Stimulated activated CD8-positive, alpha-beta memory T cell treated with anti-CD3 and anti-CD28 coated beads, Interleukin-12 subunit alpha, Interleukin-12 subunit beta, amount 100 ng/mL, for 1 hour (primary cell): ENCODE measurements at regions not wholly inside any gene's neighbourhood (a gene's known extent, or its start where the extent isn't known, plus 50 kb on each side); places are given as distances from the start of the nearest gene placed in this dataset.
"Not testable (repeated sequence)": the region's sequence is repeated elsewhere in the genome, so short reads cannot be mapped to it uniquely, and the experiment has no call there.

Source experiments
- DNase-seq: peaks from one replicate; pipeline ENCODE4 v3.0.0-alpha.2; 2020; ENCODE audit warnings: low read depth

- no peak for DNase-seq
These were observed 343.5 kb upstream of the LRRC3B start for GRCh38 chr3:26279091-26279490.

DNA sequence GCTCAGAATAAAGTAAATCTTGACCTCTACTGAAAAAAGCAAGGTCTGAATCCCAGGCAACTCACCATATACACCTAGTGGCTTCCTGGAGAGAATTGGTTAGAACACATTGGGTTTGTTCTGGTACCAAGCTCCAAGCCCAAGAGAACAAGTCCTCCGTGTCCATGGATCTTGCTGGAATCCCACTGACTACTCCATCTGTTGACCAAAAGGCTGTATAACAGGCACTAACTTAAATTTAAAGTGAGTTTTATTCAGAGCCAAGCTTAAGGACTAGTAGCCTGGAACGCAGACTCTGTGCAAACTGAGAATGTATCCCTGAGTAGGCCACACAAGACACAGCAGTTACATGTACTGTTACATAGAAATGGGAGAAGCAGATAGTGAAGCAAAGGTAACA is 342.1 kb upstream of the LRRC3B start:
- no peak for DNase-seq

- no peak for DNase-seq
These were observed 341.1 kb upstream of the LRRC3B start for GRCh38 chr3:26281284-26281985.

- DNase-seq = not testable (repeated sequence)
These were observed 338.1 kb upstream of the LRRC3B start for GRCh38 chr3:26284503-26284902.

- DNase-seq = no peak
These were observed 330.7 kb upstream of the LRRC3B start for GRCh38 chr3:26291840-26292239.

DNA sequence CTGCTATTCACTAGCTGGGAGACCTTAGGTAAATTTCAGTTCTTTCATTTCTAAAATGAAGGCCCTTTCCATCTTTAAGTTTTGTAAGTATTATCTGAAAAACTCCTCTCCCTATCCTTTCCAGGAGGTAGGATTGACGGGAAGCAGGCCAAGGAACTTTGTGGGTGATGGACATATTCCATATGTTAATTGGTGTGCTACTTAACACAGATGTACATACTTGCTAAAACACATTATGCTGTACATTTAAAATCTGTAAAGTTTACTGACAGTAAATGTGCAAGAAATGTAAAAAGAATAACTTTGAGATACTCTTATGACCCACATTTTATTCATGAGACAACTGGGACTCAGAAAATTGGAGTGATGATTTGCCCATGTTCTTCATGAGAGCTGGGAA is 329.8 kb upstream of the LRRC3B start:
- DNase-seq = no peak

- DNase-seq = no peak
These were observed 329.2 kb upstream of the LRRC3B start for GRCh38 chr3:26293329-26293844.

DNA sequence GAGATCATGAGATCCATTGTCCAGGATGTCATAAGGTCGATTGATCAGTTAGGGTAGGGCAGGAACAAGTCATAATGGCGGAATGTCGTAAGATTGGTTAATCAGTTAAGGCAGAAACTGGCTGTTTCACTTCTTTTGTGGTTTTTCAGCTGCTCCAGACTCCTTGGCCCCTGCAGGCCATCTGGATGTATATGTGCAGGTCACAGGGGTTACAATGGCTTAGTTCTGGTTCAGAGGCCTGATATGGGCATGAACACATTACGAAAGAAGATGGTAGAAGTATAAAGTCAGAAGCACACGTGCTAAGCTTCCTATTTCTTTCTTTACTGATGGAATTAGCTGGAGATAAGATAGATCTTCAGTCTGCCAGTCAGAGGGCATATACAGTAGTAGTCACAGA is 315.4 kb upstream of the LRRC3B start:
- no peak for DNase-seq

GRCh38 chr3:26307787-26308186 is 314.8 kb upstream of the LRRC3B start:
- DNase-seq = no peak

GRCh38 chr3:26308454-26308853 is 314.1 kb upstream of the LRRC3B start:
- no peak for DNase-seq

- DNase-seq = not testable (repeated sequence)
These were observed 313.0 kb upstream of the LRRC3B start for GRCh38 chr3:26309536-26309935.

GRCh38 chr3:26312816-26313215 is 309.8 kb upstream of the LRRC3B start:
- no peak for DNase-seq

GRCh38 chr3:26316472-26316871 is 306.1 kb upstream of the LRRC3B start:
- DNase-seq = no peak

DNA sequence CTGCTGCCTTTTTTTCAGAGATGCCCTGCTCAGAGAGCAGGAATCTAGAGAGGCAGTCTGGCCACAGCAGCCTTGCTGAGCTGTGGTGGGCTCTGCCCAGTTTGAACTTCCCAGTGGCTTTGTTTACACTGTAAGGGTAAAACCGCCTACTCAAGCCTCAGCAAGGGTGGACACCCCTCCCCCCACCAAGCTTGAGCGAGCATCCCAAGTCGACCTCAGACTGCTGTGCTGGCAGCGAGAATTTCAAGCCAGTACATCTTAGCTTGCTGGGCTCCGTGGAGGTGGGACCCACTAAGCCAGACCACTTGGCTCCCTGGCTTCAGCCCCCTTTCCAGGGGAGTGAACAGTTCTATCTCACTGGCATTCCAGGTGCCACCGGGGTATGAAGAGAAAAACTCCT is 298.8 kb upstream of the LRRC3B start:
- not testable (repeated sequence) for DNase-seq

- DNase-seq = no peak
These were observed 282.6 kb upstream of the LRRC3B start for GRCh38 chr3:26340001-26340400.

DNA sequence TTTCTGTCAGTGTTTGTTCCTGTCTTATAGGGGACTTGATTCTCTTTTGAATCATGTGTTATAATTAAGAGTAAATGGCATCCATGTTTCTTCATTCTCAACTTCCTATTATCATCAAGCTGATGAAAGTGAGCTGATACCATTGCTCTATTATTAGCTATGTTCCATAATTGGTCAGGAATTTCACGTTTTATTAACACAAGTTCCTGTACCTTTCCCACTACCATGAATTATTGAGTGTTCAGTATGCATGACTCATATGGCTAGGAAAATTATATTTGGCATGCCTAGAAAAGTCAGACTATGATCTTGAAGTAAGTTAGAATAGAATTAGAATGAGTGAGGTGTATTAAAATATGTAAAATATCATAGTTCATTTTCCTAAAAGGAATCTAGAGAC is 278.9 kb upstream of the LRRC3B start:
- DNase-seq = no peak

- no peak for DNase-seq
These were observed 277.0 kb upstream of the LRRC3B start for GRCh38 chr3:26345613-26346012.

DNA sequence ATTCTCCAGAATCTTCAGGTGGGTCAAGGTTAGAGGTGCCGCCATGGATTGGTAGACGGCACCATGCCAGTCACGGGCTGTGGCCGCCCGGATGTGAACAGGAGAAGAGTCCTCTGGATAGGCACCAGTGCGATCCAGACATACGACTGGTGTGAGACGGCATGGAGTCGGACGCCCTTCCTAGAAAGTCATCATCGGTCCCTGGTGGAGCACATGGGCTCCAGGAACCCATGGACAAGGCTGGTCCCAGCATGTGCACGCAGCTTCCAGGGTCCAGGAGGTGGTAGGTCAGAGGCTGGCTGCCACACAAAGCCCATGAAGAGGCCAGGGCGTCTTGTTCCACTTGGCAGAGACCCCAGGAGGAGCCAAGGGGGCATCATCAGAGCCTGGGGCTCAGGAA is 276.1 kb upstream of the LRRC3B start:
- DNase-seq = no peak

GRCh38 chr3:26347150-26347549 is 275.4 kb upstream of the LRRC3B start:
- no peak for DNase-seq

GRCh38 chr3:26350853-26351252 is 271.7 kb upstream of the LRRC3B start:
- DNase-seq = no peak

DNA sequence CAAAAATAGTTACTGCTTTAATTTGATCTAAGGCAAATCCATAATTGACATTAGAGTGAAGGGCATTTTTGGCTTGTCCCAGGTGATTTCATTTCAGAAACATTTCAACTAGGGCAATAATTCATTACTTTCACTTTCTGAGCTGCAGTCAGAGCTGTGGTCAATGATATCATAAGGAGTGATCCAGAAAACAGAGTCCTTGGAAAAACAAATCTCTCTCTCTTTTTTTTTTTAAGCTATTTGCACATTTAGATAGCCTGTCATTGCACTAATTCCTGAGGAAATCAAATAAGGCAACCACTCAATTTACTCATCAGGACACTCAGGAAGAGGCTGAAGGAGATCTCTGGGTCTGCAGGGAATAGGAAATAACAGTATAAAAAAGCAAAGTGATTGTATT is 269.5 kb upstream of the LRRC3B start:
- no peak for DNase-seq

GRCh38 chr3:26358405-26358804 is 264.2 kb upstream of the LRRC3B start:
- DNase-seq = no peak

DNA sequence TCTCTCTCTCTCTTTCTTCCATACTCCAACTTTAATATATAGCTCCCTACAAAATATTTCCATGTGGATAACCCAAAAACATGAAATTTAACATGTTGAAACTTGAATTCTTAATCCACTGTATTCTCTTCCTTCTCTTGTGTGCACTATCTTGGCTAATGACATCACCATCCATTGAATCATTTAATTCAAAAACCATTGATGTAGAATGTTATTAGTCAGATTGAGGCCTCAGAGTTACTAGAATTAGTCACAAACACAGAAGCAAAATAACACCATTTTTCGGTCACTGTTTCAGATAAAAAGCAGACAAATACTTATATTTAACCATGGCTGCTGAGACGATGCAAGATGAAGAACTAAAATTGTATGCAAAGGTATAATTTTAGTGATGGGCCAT is 256.9 kb upstream of the LRRC3B start:
- DNase-seq = no peak

- no peak for DNase-seq
These were observed 254.3 kb upstream of the LRRC3B start for GRCh38 chr3:26368312-26368711.
